KBM-7 (cell line): ENCODE measurements at regions not wholly inside any gene's neighbourhood (a gene's known extent, or its start where the extent isn't known, plus 50 kb on each side); places are given as distances from the start of the nearest gene placed in this dataset.
A peak's percentile ranks its signal among the peaks of the same experiment; 100 is the strongest.

Source experiments
- DNase-seq: peaks from one replicate; pipeline ENCODE4 v3.0.0-alpha.2; 2015
- in situ Hi-C: fragments of 300-500 bp; cut with MboI; formaldehyde crosslinking; loops from 2 replicates; pipeline ENCODE4 v1.14.3; 2020; ENCODE audit warnings: low sequenced_read_pairs, low pct_unique_long_range_greater_than_20kb, mixed read lengths

GRCh38 chrX:144334577-144334976 lies 450.7 kb downstream of the UBE2NL start:
- peak; percentile 18 for DNase-seq
- in situ Hi-C loops = no loop called here

- in situ Hi-C loops = no loop called here
- DNase-seq = no peak
These were observed 451.5 kb downstream of the UBE2NL start for GRCh38 chrX:144335402-144335801.

- DNase-seq = no peak
These were observed 495.3 kb downstream of the UBE2NL start for GRCh38 chrX:144379156-144379555.

GRCh38 chrX:144388738-144389137 lies 504.9 kb downstream of the UBE2NL start:
- no peak for DNase-seq
- in situ Hi-C loops = no loop called here

More at GRCh38 chrX:144379156-144379555, 495.3 kb downstream of the UBE2NL start:
- in situ Hi-C loops = no loop called here
